Sigmoid colon (tissue), 6 donors: ENCODE measurements at regions not wholly inside any gene's neighbourhood (a gene's known extent, or its start where the extent isn't known, plus 50 kb on each side); places are given as distances from the start of the nearest gene placed in this dataset.

Source experiments
- DNase-seq: peaks from one replicate; pipeline ENCODE4 v3.0.0-alpha.2; 2019
- H3K27ac ChIP-seq, 4 donors: fragments of 200-600 bp; sonication (generic); one replicate each; pipeline ENCODE4 v1.5.1; 2016 to 2019; ENCODE audit warnings: mild to moderate bottlenecking in 1 of 4
- H3K27me3 ChIP-seq, 3 donors: fragments of 200-600 bp; sonication (generic); one replicate each; pipeline ENCODE4 v1.5.1; 2019; ENCODE audit warnings: mild to moderate bottlenecking in 1 of 3
- H3K36me3 ChIP-seq, 4 donors: fragments of 200-600 bp; sonication (generic); one replicate each; pipeline ENCODE4 v1.5.1; 2016 to 2019
- H3K4me1 ChIP-seq, 4 donors: fragments of 200-600 bp; sonication (generic); one replicate each; pipeline ENCODE4 v1.5.1; 2017 to 2019
- H3K4me3 ChIP-seq, 4 donors: fragments of 200-600 bp; sonication (generic); one replicate each; pipeline ENCODE4 v1.5.1; 2017 to 2019; ENCODE audit warnings: mild to moderate bottlenecking in 2 of 4, moderate library complexity in 1 of 4
- H3K9me3 ChIP-seq, 4 donors: fragments of 200-600 bp in 3 of 4; sonication (generic) in 3 of 4; one replicate each; pipeline versions ENCODE4 v1.5.1 to v1.6.1; 2013 to 2019
- EP300 ChIP-seq, 4 donors: sonication (generic); formaldehyde crosslinking; IDR thresholded peaks; one replicate each; pipeline ENCODE4 v1.6.1; 2017; ENCODE audit warnings: antibody characterized with exemption in 4 of 4
- POLR2A ChIP-seq, 2 donors: fragments of 450-650 bp; IDR thresholded peaks; one replicate each; pipeline ENCODE4 v1.6.1; 2016; ENCODE audit warnings: antibody characterized with exemption in 2 of 2, mild to moderate bottlenecking in 2 of 2, moderate library complexity in 2 of 2
- POLR2AphosphoS5 ChIP-seq, 4 donors: sonication (generic); formaldehyde crosslinking; IDR thresholded peaks; one replicate each; pipeline ENCODE4 v1.6.1; 2017; ENCODE audit warnings: antibody characterized with exemption in 4 of 4
- WGBS, 2 donors: extraction: QIAGEN DNeasy Blood & Tissue Kit; methylation state at CpG; one replicate each; pipeline ENCODE4 v1.1.7; 2013; 5-methylcytosine and 5-hydroxymethylcytosine counted together
- intact Hi-C: fragments of 100-400 bp; cut with DNase I; formaldehyde crosslinking; loops from one replicate; pipeline ENCODE4 v1.15.1; 2023
- TF ChIP-seq, protein P1 (sequence below), 4 experiments: fragments of 450-650 bp in 3 of 4; fragments of 200-600 bp in 1 of 4; IDR thresholded peaks; one replicate each; pipeline ENCODE4 v1.5.1; 2016 to 2019; ENCODE audit warnings: antibody characterized with exemption in 4 of 4, mild to moderate bottlenecking in 3 of 4, moderate library complexity in 2 of 4
- donor health status: healthy with polysubstance abuse.
- donor health status: healthy.

DNA sequence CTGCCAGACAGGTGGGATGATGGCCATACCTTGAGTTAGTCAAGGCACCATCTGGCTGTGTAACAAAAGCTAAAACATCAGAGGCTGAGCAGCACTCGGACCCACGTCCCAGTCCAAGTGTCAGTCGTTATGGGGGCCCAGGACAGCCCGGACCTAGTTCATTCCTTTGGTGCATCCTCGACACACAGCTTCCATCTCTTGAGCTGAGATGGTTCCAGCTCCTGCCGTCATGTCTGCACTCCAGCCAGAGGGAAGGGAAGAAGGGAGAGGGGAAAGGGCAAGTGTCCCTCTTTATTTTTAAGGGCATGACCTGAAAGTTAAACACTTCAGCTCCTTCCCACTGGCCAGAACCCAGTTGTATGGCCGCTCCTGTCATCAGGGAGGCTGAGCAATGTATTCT is 218.0 kb downstream of the SEC14L1 start:
- TF ChIP-seq, protein P1, sequence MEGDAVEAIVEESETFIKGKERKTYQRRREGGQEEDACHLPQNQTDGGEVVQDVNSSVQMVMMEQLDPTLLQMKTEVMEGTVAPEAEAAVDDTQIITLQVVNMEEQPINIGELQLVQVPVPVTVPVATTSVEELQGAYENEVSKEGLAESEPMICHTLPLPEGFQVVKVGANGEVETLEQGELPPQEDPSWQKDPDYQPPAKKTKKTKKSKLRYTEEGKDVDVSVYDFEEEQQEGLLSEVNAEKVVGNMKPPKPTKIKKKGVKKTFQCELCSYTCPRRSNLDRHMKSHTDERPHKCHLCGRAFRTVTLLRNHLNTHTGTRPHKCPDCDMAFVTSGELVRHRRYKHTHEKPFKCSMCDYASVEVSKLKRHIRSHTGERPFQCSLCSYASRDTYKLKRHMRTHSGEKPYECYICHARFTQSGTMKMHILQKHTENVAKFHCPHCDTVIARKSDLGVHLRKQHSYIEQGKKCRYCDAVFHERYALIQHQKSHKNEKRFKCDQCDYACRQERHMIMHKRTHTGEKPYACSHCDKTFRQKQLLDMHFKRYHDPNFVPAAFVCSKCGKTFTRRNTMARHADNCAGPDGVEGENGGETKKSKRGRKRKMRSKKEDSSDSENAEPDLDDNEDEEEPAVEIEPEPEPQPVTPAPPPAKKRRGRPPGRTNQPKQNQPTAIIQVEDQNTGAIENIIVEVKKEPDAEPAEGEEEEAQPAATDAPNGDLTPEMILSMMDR (IDR thresholded peaks at IDR 0.05), result no peak
- no peak for TF ChIP-seq POLR2A (IDR thresholded peaks at IDR 0.05)
- TF ChIP-seq POLR2AphosphoS5 (IDR thresholded peaks at IDR 0.05), result no peak
- TF ChIP-seq EP300 (IDR thresholded peaks at IDR 0.05), result no peak
- peak; percentile 50 for DNase-seq
- no peak overlapping the region for H3K27ac ChIP-seq
- H3K36me3 ChIP-seq, result no peaks in the 10 kb centered on the region
- no peak overlapping the region for H3K4me3 ChIP-seq
- peaks cover 0 to 45% (median 37%) of the 10 kb centered on the region in 4 donors for H3K4me1 ChIP-seq
- H3K9me3 ChIP-seq, result no peaks in the 10 kb centered on the region
- 91 to 94% methylated on average over 7 of the region's 7 CpGs for WGBS, 2 donors
- intact Hi-C loops, result no loop called here
- no peaks in the 10 kb centered on the region for H3K27me3 ChIP-seq

DNA sequence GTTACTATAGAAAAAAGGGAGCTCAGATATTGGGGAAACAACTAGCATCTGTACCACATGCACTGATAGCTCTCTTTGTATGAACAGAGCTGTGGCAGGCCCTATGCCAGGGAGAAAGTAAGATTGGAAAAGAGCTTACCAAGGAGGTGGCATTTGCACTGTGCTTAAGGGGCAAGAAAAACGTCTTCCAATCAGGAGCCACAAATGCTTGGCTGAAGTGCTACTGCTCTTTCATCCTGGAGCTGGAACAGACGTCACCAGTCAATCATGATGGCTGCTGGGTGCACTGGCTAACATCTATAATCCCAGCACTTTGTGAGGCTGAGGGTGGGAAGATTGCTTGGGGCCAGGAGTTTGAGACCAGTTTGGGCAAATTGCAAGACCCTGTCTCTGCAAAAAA is 218.5 kb downstream of the SEC14L1 start:
- DNase-seq, result peak; percentile 47
- intact Hi-C loops, result no loop called here
- 75 to 78% methylated on average over 2 of the region's 2 CpGs for WGBS, 2 donors
- H3K27ac ChIP-seq, result no peak overlapping the region
- H3K9me3 ChIP-seq, result no peaks in the 10 kb centered on the region
- H3K27me3 ChIP-seq, result no peaks in the 10 kb centered on the region
- H3K36me3 ChIP-seq, result no peaks in the 10 kb centered on the region
- no peak overlapping the region for H3K4me3 ChIP-seq
- TF ChIP-seq POLR2A (IDR thresholded peaks at IDR 0.05) (no peak), POLR2AphosphoS5 (IDR thresholded peaks at IDR 0.05) (no peak), EP300 (IDR thresholded peaks at IDR 0.05) (no peak)
- TF ChIP-seq, protein P1 (IDR thresholded peaks at IDR 0.05), result no peak
- peaks cover 0 to 45% (median 40%) of the 10 kb centered on the region in 4 donors for H3K4me1 ChIP-seq

DNA sequence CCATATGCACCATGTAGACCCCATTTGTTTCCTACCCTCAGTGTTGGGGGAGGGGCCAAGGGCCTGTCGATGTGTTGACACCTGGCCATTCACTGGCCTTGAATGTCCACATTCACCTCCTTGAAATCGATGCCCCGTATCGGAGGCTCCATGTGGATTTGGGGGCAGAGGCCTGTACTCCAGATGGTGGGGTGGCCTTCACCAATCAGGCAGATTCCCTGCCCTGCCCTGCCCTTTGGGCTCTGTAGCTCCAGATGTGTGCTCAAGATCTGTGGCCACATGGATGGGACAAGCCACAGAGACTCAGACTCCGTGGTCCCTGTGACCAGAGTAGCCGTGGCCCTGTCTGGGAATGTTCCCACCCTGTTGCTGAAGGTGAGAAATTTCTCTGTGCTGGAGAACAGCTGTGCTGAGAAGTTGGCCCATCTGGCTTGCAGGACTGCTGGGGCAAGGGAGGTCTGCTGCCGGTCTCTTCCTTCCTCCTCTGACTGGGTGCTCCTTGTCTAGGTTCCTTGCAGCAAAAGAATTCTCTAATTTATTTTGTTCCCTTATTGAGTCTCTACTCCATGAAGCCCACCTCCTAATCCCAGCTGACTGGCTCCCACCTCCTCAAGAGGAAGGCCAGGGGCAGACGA is 221.3 kb downstream of the SEC14L1 start:
- DNase-seq, result peak; percentile 50
- Histone ChIP-seq H3K27me3 (no peaks in the 10 kb centered on the region), H3K36me3 (no peaks in the 10 kb centered on the region), H3K4me1 (peaks cover 0 to 49% (median 46%) of the 10 kb centered on the region in 4 donors), H3K9me3 (no peaks in the 10 kb centered on the region), H3K4me3 (no peak overlapping the region), H3K27ac (peak overlapping the region in 3 of 4 donors; percentile 73 to 87 (median 86))
- no peak for TF ChIP-seq POLR2AphosphoS5 (IDR thresholded peaks at IDR 0.05)
- no peak for TF ChIP-seq EP300 (IDR thresholded peaks at IDR 0.05)
- TF ChIP-seq, protein P1 (IDR thresholded peaks at IDR 0.05), result no peak
- no peak for TF ChIP-seq POLR2A (IDR thresholded peaks at IDR 0.05)
- WGBS, 2 donors, result 79 to 95% methylated on average over 8 of the region's 8 CpGs
- intact Hi-C loops, result no loop called here

DNA sequence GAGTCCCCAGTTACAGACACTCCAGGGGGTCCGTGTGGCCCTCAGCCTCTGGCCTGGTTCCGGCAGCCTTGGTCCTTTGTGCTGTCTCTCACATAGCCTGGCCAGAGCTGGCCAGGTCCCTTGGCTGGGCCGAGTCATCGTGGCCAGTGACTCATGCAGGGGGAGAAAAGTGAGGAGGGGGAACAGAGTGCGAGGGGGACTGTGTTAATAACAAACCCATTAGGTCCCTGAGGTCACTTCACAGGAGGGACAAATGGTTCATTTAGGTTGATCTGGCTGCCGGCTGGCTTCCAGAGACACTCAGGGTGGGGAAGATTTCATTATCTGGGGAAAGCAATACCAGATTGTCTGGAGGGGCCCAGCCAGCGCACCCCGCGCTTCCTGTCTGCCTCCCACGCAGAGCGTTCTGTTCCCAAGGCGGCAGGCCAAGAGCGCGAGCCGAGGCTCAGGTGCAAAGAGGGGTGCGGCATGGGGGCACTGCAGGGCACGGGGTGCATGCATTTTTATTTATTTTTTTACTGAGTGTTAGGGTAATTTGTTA is 223.1 kb downstream of the SEC14L1 start:
- Histone ChIP-seq H3K27me3 (no peaks in the 10 kb centered on the region), H3K4me1 (peaks cover 0 to 52% (median 46%) of the 10 kb centered on the region in 4 donors), H3K36me3 (no peaks in the 10 kb centered on the region), H3K4me3 (no peak overlapping the region), H3K9me3 (no peaks in the 10 kb centered on the region), H3K27ac (peak overlapping the region; percentile 23 to 87 (median 80))
- 47 to 83% methylated on average over 17 of the region's 17 CpGs for WGBS, 2 donors
- TF ChIP-seq POLR2AphosphoS5 (IDR thresholded peaks at IDR 0.05) (no peak), POLR2A (IDR thresholded peaks at IDR 0.05) (no peak), EP300 (IDR thresholded peaks at IDR 0.05) (no peak)
- TF ChIP-seq, protein P1 (IDR thresholded peaks at IDR 0.05), result no peak
- intact Hi-C loops, result no loop called here
- peak; percentile 74 for DNase-seq
